Liver (tissue), 8 donors: ENCODE measurements at regions not wholly inside any gene's neighbourhood (a gene's known extent, or its start where the extent isn't known, plus 50 kb on each side); places are given as distances from the start of the nearest gene placed in this dataset.

ENCODE experiments used
- DNase-seq: peaks from one replicate; pipeline ENCODE4 v3.0.0-alpha.2; 2017; ENCODE audit warnings: low spot score
- H3K27ac ChIP-seq, 2 donors: one replicate each; pipeline ENCODE4 v1.7.0; 2013; ENCODE audit warnings: inconsistent platforms in 2 of 2, low read length in 2 of 2, control low read depth in 1 of 2, low read depth in 1 of 2, mild to moderate bottlenecking in 1 of 2
- H3K27me3 ChIP-seq, 4 donors: one replicate each; pipeline versions ENCODE4 v1.6.1 to v1.7.0; 2013; ENCODE audit warnings: low read length in 3 of 4, inconsistent platforms in 1 of 4, mild to moderate bottlenecking in 1 of 4, moderate library complexity in 1 of 4; ENCODE audit not compliant: control insufficient read depth in 4 of 4, insufficient read depth in 4 of 4
- H3K36me3 ChIP-seq, 4 donors: one replicate each; pipeline versions ENCODE4 v1.6.1 to v1.7.0; 2013; ENCODE audit warnings: low read length in 3 of 4, mild to moderate bottlenecking in 3 of 4, low read depth in 1 of 4, moderate library complexity in 1 of 4; ENCODE audit not compliant: control insufficient read depth in 4 of 4, insufficient read depth in 3 of 4
- H3K4me1 ChIP-seq, 4 donors: one replicate each; pipeline versions ENCODE4 v1.6.1 to v1.7.0; 2013; ENCODE audit warnings: low read length in 3 of 4, mild to moderate bottlenecking in 3 of 4, moderate library complexity in 1 of 4; ENCODE audit not compliant: control insufficient read depth in 4 of 4, insufficient read depth in 4 of 4
- H3K4me3 ChIP-seq, 3 donors: one replicate each; pipeline versions ENCODE4 v1.6.1 to v1.7.0; 2013; ENCODE audit warnings: low read length in 3 of 3, control low read depth in 1 of 3, low read depth in 1 of 3, mild to moderate bottlenecking in 1 of 3
- H3K9ac ChIP-seq, 2 donors: one replicate each; pipeline ENCODE4 v1.7.0; 2013; ENCODE audit warnings: low read length in 2 of 2, mild to moderate bottlenecking in 2 of 2, moderate library complexity in 2 of 2, control low read depth in 1 of 2, low read depth in 1 of 2
- H3K9me3 ChIP-seq, 4 donors: one replicate each; pipeline versions ENCODE4 v1.6.1 to v1.7.0; 2013; ENCODE audit warnings: low read length in 3 of 4; ENCODE audit not compliant: control insufficient read depth in 4 of 4
- EGR1 ChIP-seq, 2 donors: IDR thresholded peaks; 2 replicates each; pipeline ENCODE4 v1.6.1; 2016 to 2018; ENCODE audit warnings: antibody characterized with exemption in 2 of 2, low read depth in 2 of 2
- FOXA1 ChIP-seq: IDR thresholded peaks from 2 replicates; pipeline ENCODE4 v1.6.1; 2016; ENCODE audit warnings: antibody characterized with exemption
- FOXA2 ChIP-seq: IDR thresholded peaks from 2 replicates; pipeline ENCODE4 v1.6.1; 2016; ENCODE audit warnings: antibody characterized with exemption
- GABPA ChIP-seq, 2 donors: IDR thresholded peaks in 1 of 2; conservative IDR thresholded peaks in 1 of 2; 2 replicates each; pipeline ENCODE4 v1.6.1; 2016; ENCODE audit warnings: antibody characterized with exemption in 2 of 2, mild to moderate bottlenecking in 1 of 2, moderate library complexity in 1 of 2
- HNF4A ChIP-seq, 2 donors: conservative IDR thresholded peaks; 2 replicates each; pipeline ENCODE4 v1.6.1; 2016; ENCODE audit warnings: antibody characterized with exemption in 2 of 2, mild to moderate bottlenecking in 2 of 2
- HNF4G ChIP-seq: IDR thresholded peaks from 2 replicates; pipeline ENCODE4 v1.6.1; 2016; ENCODE audit warnings: antibody characterized with exemption
- JUND ChIP-seq, 2 donors: IDR thresholded peaks; 2 replicates each; pipeline ENCODE4 v1.6.1; 2016; ENCODE audit warnings: antibody characterized with exemption in 2 of 2
- NR2F2 ChIP-seq: IDR thresholded peaks from 2 replicates; pipeline ENCODE4 v1.6.1; 2016; ENCODE audit warnings: antibody characterized with exemption
- RAD21 ChIP-seq, 2 donors: IDR thresholded peaks; 2 replicates each; pipeline ENCODE4 v1.6.1; 2016; ENCODE audit warnings: antibody characterized with exemption in 2 of 2, mild to moderate bottlenecking in 2 of 2
- RXRA ChIP-seq, 2 donors: IDR thresholded peaks; 2 replicates each; pipeline ENCODE4 v1.6.1; 2017 to 2018; ENCODE audit warnings: antibody characterized with exemption in 2 of 2, mild to moderate bottlenecking in 1 of 2
- SP1 ChIP-seq: IDR thresholded peaks from 2 replicates; pipeline ENCODE4 v1.6.1; 2018; ENCODE audit warnings: antibody characterized with exemption, mild to moderate bottlenecking
- TAF1 ChIP-seq: conservative IDR thresholded peaks from 2 replicates; pipeline ENCODE4 v1.6.1; 2016; ENCODE audit warnings: antibody characterized with exemption, mild to moderate bottlenecking
- YY1 ChIP-seq: IDR thresholded peaks from 2 replicates; pipeline ENCODE4 v1.6.1; 2016; ENCODE audit warnings: antibody characterized with exemption, mild to moderate bottlenecking
- ZBTB33 ChIP-seq: IDR thresholded peaks from 2 replicates; pipeline ENCODE4 v1.6.1; 2016; ENCODE audit warnings: antibody characterized with exemption
- WGBS: extraction: QIAGEN DNeasy Blood & Tissue Kit; methylation state at CpG from one replicate; pipeline ENCODE4 v1.1.7; 2013; 5-methylcytosine and 5-hydroxymethylcytosine counted together
- TF ChIP-seq, protein P1 (sequence below): fragments of 150-350 bp; IDR thresholded peaks from 2 replicates; pipeline ENCODE4 v1.5.1; 2017; ENCODE audit warnings: improper control_type of control experiment, low read depth, low read length; ENCODE audit not compliant: missing input control
- TF ChIP-seq, protein P2 (sequence below): IDR thresholded peaks from 2 replicates; pipeline ENCODE4 v1.6.1; 2016; ENCODE audit warnings: antibody characterized with exemption
- TF ChIP-seq, protein P3 (sequence below): IDR thresholded peaks from 2 replicates; pipeline ENCODE4 v1.6.1; 2016; ENCODE audit warnings: antibody characterized with exemption
- donor health status: healthy.
- donor health status: healthy.
- donor health status: healthy.
- donor health status: healthy.
- donor health status: healthy.

GRCh38 chr6:19519941-19520340 lies 317.2 kb upstream of the ID4 start:
- Histone ChIP-seq H3K36me3 (no peaks in the 10 kb centered on the region), H3K4me1 (no peaks in the 10 kb centered on the region), H3K9me3 (peaks cover 0 to 11% (median 3%) of the 10 kb centered on the region in 4 donors), H3K4me3 (no peak overlapping the region), H3K27me3 (no peaks in the 10 kb centered on the region), H3K9ac (no peak overlapping the region), H3K27ac (no peak overlapping the region)
- 77% methylated on average over 2 of the region's 2 CpGs for WGBS
- no peak for DNase-seq
- TF ChIP-seq NR2F2: no peak
- no peak for TF ChIP-seq FOXA2
- TF ChIP-seq FOXA1: no peak
- no peak for TF ChIP-seq SP1
- TF ChIP-seq TAF1: no peak
- no peak for TF ChIP-seq EGR1 (IDR thresholded peaks at IDR 0.05; ENCODE audit: low read depth in 2 of 2)
- no peak for TF ChIP-seq RXRA (IDR thresholded peaks at IDR 0.05)
- no peak for TF ChIP-seq HNF4A (conservative IDR thresholded peaks at IDR 0.05)
- TF ChIP-seq, protein P1, sequence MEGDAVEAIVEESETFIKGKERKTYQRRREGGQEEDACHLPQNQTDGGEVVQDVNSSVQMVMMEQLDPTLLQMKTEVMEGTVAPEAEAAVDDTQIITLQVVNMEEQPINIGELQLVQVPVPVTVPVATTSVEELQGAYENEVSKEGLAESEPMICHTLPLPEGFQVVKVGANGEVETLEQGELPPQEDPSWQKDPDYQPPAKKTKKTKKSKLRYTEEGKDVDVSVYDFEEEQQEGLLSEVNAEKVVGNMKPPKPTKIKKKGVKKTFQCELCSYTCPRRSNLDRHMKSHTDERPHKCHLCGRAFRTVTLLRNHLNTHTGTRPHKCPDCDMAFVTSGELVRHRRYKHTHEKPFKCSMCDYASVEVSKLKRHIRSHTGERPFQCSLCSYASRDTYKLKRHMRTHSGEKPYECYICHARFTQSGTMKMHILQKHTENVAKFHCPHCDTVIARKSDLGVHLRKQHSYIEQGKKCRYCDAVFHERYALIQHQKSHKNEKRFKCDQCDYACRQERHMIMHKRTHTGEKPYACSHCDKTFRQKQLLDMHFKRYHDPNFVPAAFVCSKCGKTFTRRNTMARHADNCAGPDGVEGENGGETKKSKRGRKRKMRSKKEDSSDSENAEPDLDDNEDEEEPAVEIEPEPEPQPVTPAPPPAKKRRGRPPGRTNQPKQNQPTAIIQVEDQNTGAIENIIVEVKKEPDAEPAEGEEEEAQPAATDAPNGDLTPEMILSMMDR: no peak
- TF ChIP-seq ZBTB33: no peak
- no peak for TF ChIP-seq RAD21 (IDR thresholded peaks at IDR 0.05)

GRCh38 chr6:19524366-19525186 lies 312.6 kb upstream of the ID4 start:
- H3K27me3 ChIP-seq: no peaks in the 10 kb centered on the region
- DNase-seq: no peak
- H3K36me3 ChIP-seq: no peaks in the 10 kb centered on the region
- H3K27ac ChIP-seq: no peak overlapping the region
- H3K4me1 ChIP-seq: no peaks in the 10 kb centered on the region
- no peak overlapping the region for H3K4me3 ChIP-seq
- no peaks in the 10 kb centered on the region for H3K9me3 ChIP-seq
- TF ChIP-seq RXRA (IDR thresholded peaks at IDR 0.05) (no peak), EGR1 (IDR thresholded peaks at IDR 0.05; ENCODE audit: low read depth in 2 of 2) (no peak), SP1 (no peak), YY1 (no peak), JUND (IDR thresholded peaks at IDR 0.05) (no peak), GABPA (IDR thresholded peaks at IDR 0.05 in 1 of 2, conservative IDR thresholded peaks at IDR 0.05 in 1 of 2) (no peak), HNF4G (no peak), FOXA2 (no peak)
- 78% methylated on average over 2 of the region's 2 CpGs for WGBS
- H3K9ac ChIP-seq: no peak overlapping the region

DNA sequence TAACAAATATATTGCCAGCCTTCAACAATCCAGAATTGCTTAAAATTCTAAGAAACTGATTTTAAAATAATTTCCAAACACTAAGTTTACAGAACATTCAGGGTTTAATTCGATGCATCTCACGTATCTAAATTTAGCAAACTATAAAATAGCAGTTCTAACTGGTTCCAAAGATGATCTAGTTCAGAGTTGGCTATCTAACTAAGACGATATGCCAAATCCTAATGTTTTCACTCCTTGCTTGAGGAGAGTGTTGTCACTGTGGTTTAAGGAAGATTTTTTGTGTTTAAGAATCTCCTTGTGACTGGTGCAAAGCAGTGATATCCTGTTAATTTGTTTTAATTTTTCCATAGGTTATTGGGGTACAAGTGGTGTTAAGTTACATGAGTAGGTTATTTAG lies 311.5 kb upstream of the ID4 start:
- DNase-seq: no peak
- Histone ChIP-seq H3K9ac (no peak overlapping the region), H3K27ac (no peak overlapping the region), H3K36me3 (no peaks in the 10 kb centered on the region), H3K27me3 (no peaks in the 10 kb centered on the region), H3K4me3 (no peak overlapping the region), H3K9me3 (no peaks in the 10 kb centered on the region), H3K4me1 (no peaks in the 10 kb centered on the region)
- WGBS: 83% methylated on average over 3 of the region's 3 CpGs
- TF ChIP-seq, protein P1: no peak
- no peak for TF ChIP-seq JUND (IDR thresholded peaks at IDR 0.05)
- no peak for TF ChIP-seq GABPA (IDR thresholded peaks at IDR 0.05 in 1 of 2, conservative IDR thresholded peaks at IDR 0.05 in 1 of 2)
- no peak for TF ChIP-seq ZBTB33
- TF ChIP-seq, protein P2, sequence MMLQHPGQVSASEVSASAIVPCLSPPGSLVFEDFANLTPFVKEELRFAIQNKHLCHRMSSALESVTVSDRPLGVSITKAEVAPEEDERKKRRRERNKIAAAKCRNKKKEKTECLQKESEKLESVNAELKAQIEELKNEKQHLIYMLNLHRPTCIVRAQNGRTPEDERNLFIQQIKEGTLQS: no peak
- TF ChIP-seq, protein P3, sequence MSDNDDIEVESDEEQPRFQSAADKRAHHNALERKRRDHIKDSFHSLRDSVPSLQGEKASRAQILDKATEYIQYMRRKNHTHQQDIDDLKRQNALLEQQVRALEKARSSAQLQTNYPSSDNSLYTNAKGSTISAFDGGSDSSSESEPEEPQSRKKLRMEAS: no peak
- TF ChIP-seq HNF4A (conservative IDR thresholded peaks at IDR 0.05): no peak
- no peak for TF ChIP-seq RXRA (IDR thresholded peaks at IDR 0.05)
